ENCODE measurements at regions not wholly inside any gene's neighbourhood (a gene's known extent, or its start where the extent isn't known, plus 50 kb on each side); places are given as distances from the start of the nearest gene placed in this dataset.

DNA sequence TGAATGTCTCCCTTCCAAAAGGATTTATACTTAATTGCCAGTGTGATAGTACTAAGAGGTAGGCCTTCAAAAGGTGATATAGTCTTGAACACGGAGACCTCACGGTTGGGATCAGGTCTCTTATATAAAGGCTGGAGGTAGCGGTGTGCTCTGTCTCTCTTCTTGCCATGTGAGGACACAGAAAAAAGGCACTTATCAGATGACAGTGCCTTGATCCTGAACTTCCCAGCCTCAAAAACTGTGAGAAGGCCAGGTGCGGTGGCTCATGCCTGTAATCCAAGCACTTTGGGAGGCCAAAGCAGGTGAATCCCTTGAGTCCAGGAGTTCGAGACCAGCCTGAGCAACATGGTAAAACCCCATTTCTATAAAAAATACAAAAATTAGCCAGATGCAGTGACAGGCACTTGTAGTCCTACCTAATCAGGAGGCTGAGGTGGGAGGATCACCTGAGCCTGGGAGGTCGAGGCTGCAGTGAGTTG, 108.9 kb upstream of the TOP3B start:
- no peak for DNase-seq

- no peak for DNase-seq
Observed at GRCh38 chr22:22090650-22091399, 108.2 kb upstream of the TOP3B start.

DNA sequence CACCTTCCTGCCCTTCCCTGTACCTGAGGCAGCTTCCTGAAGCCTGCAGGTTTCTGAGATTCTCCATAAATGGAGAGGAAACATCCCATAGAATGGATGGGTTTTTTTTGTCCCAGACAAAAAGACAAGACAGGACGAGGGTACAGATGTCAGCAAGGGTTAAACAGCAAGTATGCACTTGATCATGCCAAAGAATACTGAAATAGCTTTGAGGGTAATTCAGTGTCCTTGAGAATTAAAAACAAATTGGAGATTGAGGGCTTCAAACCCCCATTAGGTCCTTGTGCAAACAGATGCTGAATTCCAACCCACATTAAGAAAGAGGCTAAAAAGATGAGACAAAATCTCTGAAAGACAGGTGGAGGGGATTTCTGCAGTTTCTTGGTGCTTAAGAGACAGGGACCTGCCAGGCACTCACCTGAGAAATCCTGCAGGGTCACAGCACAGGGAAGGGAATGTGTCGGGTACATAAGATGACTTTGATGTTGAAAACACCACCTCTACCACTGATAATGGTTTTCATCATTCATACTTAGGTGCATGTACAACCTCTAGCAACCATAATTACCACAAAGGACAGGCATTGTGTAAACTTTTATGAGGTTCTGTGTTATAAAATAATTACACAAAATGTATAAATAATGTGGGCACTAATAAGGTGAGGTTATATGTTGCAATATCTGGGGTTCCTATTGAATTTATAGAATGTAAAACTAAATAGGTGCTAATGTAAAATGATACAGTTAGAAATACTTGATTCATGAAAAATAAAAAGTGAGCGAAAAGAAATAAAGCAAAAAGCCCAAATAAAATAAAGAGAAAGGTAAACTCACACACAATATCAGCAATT, 107.1 kb upstream of the TOP3B start:
- no peak for DNase-seq

- no peak for DNase-seq
Observed at GRCh38 chr22:22088658-22089458, 106.3 kb upstream of the TOP3B start.

GRCh38 chr22:22087854-22088657, 105.5 kb upstream of the TOP3B start:
- no peak for DNase-seq

DNA sequence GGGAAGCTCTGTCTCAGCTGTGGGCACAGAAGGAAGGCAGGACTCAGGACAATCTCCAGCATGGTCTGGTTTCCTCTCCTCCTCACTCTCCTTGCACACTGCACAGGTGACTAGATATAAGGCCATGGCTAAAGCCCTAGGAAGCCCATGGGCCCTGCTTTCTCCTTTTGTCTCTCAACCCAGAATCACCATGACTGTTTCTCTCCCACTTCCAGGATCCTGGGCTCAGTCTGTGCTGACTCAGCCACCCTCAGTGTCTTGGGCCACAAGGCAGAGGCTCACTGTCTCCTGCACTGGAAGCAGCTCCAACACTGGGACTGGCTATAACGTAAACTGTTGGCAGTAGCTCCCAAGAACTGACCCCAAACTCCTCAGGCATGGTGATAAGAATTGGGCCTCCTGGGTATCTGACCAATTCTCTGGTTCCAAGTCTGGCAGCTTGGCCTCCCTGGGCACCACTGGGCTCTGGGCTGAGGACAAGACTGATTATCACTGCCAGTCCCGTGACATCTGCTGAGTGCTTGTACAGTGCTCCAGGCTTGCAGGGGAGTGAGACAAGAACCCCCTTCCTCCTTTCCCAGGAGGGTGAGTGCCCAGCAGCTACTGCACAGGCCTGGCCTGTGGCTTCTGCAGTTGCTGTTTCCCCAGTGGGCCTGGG, 104.0 kb upstream of the TOP3B start:
- no peak for DNase-seq

GRCh38 chr22:22085702-22086500, 103.3 kb upstream of the TOP3B start:
- no peak for DNase-seq

- DNase-seq, result no peak
Observed at GRCh38 chr22:22084089-22084711, 101.6 kb upstream of the TOP3B start.

- DNase-seq, result no peak
Observed at GRCh38 chr22:22082960-22083359, 100.4 kb upstream of the TOP3B start.

- DNase-seq, result no peak
Observed at GRCh38 chr22:22082229-22082835, 99.7 kb upstream of the TOP3B start.

DNA sequence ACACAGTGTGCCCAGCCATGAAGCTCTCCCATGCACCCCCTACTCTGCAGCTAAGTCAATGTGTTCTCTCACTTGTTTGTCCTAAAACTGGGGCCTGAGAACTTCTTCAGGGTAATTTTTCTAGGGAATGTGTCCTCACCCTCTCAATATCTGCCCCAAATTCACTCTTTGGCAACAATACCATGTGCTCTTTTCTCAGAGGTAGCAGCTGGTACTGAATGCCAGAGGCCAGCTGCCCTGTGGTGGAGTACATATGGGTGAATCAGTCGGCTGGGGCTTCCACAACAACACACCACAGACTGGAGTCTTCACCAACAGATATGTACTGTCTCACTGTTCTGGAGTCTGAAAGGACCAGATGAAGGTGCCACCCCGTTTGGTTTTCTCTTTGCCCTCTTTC, 97.7 kb upstream of the TOP3B start:
- DNase-seq, result no peak

DNA sequence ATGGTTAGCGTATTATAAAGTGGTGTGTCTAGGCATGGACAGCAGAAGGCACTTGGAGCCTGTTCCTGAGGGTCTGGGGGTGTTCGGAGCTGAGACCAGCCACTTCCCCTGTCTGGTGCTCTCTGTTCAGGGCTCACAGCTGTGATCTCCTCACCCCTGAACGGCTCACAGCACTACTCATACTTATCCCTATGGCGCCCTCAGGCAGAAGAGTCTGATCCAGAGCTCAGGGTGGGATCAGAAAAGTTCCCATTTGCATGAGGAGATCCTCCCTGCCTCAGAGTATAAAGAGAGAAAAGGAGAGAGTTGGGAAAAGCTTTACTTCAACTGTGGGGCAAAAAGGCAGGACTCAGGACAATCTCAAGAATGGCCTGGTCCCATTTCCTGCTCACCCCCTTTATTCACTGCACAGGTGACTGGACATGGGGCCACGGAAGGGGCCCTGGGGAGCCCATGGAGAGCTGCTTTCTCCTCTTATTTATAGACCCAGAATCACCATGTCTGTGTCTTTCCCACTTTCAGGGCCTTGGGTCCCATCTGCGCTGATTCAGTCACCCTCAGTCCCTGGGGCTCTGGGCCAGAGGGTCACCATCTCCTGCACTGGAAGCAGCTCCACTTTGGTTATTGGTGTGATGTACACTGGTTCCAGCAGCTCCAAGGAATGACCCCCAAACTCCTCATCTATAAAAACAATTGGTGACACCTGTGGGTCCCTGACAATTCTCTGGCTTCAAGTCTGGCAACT, 97.0 kb upstream of the TOP3B start:
- no peak for DNase-seq

DNA sequence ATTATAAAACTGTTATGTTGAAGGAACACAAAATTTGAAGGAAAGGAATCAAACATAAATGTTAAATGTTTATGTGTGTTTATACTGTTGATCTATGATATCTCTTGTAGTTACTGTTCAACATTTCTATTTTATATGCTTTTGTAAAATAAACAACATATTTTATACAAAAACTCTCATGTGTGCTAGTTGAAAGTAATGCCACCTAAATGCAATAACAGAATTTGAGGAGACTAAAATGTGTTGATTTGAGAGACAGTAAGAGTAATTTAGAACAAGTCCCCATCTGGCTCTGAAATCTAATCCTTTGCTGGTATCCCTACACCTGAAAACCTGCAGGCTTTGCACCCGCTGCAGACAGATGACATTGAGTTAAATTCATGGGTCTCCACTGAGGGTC, 95.7 kb upstream of the TOP3B start:
- DNase-seq, result no peak

GRCh38 chr22:22076932-22077703, 94.5 kb upstream of the TOP3B start:
- no peak for DNase-seq

- DNase-seq, result no peak
Observed at GRCh38 chr22:22076361-22076760, 93.8 kb upstream of the TOP3B start.

DNA sequence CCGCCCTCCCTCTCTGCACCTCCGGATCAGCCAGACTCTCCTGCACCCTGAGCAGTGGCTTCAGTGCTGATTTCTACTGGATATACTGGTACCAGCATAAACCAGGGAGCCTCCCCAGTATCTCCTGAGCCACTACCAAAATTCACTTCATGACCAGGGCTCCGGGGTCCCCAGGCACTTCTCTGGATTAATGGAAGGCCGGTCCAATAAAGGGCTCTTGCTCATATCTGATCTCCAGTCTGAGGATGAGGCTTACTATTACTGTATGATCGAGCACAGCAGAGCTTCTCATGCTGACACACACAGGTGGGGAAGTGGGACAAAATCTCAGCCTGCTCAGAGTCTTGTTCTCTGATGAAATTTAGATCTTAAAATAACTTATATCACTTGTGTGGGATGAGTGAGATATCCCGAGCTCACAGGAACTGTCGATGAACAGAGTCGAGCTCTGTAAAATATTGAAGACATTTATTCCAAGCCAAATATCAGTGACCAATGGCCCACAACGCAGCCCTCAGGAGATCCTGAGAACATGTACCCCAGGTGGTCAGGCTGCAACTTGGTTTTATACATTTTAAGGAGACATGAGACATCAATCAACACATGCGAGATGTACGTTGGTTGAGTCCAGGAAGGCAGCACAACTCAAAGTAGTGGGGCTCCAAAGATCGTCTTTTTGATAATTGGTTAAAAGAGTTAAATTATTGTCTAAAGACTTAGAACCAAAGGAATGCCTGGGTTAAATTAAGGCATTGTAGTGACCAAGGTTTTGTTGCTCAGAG, 93.0 kb upstream of the TOP3B start:
- no peak for DNase-seq

DNA sequence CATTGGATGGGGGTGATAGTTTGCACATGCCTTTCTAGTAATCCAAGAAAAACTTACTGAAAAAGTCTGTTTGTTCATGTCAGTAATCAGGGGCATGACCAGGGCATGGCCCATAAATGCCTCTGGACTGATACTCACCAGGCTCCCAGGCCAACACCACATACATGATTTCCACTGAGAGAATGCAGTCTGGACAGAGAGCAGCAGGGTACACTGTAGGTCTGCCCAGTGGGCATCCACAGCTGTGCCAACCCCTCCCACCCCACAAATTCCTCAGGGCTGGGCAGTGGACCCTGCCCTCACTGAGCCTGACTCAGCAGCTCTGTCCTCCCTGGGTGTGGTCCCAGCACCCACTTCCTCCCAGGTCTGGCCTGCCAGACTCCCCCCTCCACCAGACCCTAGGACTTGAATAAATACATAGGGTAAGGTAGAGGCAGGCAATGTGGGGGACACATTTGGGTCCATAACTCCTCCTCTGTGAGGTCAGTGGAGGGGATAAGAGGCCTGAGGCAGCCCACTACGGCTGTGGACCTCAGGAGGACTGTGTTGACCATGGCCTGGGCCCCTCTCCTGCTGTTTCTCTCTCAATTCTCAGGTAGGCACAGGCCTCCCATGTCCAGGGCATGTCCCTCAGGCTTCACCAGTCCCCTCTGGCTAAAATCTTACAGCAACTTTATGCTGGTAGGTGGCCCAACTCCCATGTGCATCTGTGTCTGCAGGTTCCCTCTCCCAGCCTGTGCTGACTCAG, 92.2 kb upstream of the TOP3B start:
- DNase-seq, result no peak

All from KG1 (cell line).